HG02763 (cell line): ENCODE measurements at regions not wholly inside any gene's neighbourhood (a gene's known extent, or its start where the extent isn't known, plus 50 kb on each side); places are given as distances from the start of the nearest gene placed in this dataset.

ENCODE experiments used
- ATAC-seq: cut with Tn5 transposase; IDR thresholded peaks from one replicate; pipeline ENCODE4 v1.9.1; 2021; ENCODE audit warnings: mild to moderate bottlenecking, moderate library complexity; ENCODE audit not compliant: unreplicated experiment

DNA sequence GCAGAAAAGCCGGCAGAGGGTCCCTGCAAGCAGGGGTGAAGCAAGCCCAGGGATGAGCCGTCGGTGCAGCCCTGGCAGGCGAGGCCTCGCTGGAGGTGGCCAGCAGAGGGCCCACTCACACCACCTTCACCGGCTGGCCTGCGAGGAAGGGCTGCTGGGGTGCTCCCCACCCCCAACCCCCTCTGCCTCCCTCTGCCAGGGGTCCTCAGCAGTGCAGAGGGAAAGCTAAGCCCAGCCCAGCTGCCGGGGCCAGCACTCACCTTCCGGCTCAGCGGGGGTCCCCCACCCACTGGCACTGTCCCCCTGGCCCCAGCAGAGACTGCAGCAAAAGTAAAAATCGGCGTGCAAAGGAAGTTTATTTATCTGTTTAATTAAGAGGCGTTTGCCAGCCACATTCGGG lies 113.4 kb downstream of the ENGASE start:
- no peak for ATAC-seq

DNA sequence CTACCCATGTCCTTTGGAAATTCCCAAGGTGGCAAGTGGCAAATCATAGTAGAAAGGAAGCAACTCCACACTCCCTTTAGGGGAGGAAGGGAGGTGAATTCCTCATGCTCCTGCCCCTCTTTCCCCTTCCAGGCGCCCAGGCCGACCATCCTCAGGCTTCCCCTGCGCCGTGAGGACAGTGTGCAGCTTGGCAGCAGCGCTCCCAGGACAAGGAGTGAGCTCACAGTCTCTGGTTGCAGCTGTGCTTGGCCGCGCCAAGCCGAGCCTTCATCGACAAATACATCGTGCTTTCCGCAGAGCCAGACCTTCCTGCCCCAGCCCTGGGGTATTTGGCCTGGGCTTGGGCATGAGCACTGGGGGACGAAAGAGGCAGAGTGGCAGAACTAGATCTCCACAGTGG lies 112.6 kb downstream of the ENGASE start:
- ATAC-seq, result no peak

DNA sequence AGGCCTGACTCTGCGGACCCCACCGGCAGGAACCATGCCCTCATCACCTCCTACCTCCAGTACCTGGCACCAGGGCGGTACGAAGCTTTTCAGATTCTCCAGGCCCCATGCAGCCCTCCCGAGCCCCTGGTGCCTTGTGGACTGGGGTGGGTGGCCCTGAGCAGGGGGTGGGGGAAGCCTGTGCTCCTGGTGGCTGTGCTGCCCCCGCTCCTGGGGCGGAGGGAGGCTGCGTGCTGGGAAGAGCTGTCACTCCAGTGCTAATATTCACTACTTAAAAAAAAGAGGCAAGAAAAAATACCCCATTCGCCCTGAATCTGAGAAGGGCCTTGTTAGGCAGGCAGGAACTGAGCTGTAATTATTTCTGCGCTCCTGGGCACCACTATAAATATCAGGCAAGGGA lies 111.8 kb downstream of the ENGASE start:
- no peak for ATAC-seq

- ATAC-seq, result no peak
Observed at GRCh38 chr17:79185671-79186070, 111.0 kb downstream of the ENGASE start.

GRCh38 chr17:79184219-79184618 lies 109.6 kb downstream of the ENGASE start:
- no peak for ATAC-seq

- no peak for ATAC-seq
Observed at GRCh38 chr17:79183293-79184158, 108.9 kb downstream of the ENGASE start.

DNA sequence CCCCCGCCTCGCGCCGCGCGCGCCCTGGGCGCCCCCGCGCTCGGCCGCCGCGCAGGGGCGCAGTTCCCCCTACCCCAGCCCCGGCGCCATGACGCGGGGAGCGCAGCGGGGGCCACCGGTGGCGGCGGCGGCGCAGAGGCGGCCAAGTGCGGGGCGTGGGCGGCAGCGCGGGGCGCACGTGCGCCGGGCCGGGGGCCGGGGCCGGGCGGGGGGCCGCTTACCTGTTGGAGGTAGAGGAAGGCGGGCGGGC lies 108.3 kb downstream of the ENGASE start:
- ATAC-seq, result no peak

DNA sequence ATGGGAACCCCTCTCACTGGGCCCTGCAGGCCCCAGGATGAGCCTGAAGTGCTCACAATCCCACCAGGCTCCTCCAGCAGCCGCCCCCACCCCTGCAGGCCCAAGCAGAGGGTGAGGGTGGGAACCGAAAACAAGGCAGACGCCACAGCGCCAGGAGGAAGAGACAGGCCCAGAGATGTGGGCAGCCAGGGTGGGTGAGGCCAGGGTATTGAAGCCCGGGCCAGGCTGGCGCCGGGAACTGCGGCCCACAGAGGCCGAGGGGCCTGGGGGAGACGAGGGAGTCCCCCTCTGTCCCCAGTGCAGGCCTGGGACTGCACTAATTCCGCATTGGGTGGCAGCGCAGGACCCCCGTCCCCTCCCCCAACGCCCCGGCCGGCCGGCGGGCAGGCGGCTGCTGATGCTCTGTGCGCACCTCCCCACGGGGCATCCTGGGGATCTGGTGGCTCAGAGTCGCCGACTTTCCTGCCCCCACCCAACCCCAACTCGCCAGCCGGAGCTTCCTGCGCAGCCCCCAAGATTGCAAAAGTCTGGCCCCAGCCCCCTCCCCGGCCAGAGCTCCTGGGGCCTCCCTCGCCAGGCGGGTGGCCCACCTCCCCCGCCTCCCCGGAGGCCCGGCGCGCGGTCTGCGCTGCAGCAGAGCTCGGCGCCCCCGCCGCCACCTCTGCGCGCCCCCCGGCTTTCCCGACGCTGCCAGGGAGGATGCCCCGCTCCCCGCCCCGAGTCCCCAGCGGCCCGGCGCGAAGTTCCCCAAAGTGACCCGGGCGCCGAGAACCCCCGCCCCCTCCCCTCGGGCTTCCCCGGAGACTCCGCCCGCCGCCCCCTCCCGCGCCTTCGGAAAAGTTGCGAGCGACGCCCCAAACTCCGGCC lies 107.8 kb downstream of the ENGASE start:
- ATAC-seq, result no peak

GRCh38 chr17:79180358-79181005 lies 105.9 kb downstream of the ENGASE start:
- ATAC-seq, result no peak

- ATAC-seq, result no peak
Observed at GRCh38 chr17:79179334-79179733, 104.7 kb downstream of the ENGASE start.

GRCh38 chr17:79177877-79178276 lies 103.3 kb downstream of the ENGASE start:
- ATAC-seq, result no peak

DNA sequence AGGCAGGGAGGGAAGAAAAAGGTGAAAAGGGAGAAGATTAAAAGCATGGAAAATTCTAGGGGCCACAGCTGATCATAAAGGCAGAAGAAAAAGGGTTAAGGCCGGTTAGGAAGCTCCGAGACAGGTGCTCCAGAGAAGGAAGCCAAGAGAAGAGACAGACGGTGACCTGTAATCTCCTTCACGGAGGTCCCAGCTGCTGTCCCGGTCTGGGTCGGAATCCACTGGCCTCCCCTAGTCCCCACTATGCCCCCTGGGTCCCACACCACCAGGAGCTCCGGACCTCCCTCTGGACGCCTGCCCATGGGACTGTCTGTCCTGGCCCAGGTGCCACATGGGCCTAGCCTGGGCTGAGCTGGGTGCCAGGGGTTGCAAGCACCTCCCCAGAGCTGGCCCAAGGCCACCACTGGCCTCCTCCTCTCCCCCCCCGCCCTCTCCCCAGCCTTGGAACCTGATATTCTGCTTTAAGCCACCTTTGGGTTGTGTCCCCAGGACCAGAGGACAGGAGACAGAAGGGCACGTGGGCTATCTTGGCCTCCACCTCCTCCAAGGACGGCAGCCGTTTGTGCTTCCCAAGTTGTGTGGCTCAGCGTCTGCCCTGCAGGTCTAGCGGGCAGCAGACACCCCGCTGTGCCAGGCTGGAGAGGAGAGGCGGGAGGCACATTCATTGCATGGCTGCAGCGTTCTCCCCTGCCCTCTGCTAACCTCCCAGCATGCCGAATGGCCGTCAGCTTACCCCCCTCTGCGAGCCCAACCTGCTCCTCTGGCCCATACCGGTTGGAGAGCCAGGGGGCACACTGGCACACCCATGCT lies 102.4 kb downstream of the ENGASE start:
- no peak for ATAC-seq

DNA sequence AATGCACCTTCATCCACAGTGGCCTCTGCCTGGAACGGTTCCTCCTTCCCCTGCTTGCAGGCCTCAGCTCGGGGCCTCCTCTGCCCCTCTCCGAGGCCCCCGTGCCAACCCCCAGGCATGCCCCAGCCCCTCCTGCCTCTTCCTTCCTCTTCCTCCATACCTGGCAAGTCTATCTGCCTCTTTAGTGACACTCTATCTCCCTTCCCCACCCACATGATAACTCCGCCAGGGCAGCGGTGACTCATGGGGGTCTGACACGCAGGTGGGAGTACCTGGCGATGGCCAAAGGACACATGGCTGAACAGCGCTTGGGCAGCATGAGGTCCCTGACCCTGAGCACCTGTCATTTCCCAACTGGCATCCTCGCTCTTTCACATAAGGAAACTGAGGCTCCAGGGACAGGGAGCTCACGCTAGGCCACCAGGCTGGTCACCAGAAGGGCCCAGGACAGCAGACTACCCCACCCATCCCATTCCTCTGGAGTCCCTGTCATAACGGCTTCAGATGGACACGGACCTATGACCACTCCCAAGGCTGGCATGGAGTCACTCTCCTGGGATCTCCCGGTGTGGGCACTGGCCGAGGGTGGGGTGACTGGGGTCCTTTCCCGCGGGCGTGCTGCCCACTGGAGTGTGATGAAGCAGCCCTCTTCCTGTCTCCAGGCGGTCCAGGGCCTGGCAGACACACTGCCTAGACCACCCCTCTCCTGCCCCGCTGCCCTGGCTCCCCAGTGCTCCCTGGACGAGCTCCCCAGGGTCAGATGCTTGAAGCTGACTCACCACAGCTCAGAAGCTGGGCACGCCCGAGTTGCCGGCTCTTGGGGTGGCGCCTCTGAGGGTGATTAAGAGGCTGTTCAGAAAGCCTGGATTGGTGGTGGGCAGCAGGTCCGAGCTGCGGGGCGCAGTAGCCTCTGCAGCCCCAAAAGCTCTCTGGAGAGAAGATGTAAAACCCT lies 100.6 kb downstream of the ENGASE start:
- ATAC-seq, result no peak

- ATAC-seq, result no peak
Observed at GRCh38 chr17:79174193-79174765, 99.7 kb downstream of the ENGASE start.

GRCh38 chr17:79171188-79171587 lies 96.6 kb downstream of the ENGASE start:
- ATAC-seq, result no peak

GRCh38 chr17:79169861-79170260 lies 95.2 kb downstream of the ENGASE start:
- ATAC-seq, result no peak

DNA sequence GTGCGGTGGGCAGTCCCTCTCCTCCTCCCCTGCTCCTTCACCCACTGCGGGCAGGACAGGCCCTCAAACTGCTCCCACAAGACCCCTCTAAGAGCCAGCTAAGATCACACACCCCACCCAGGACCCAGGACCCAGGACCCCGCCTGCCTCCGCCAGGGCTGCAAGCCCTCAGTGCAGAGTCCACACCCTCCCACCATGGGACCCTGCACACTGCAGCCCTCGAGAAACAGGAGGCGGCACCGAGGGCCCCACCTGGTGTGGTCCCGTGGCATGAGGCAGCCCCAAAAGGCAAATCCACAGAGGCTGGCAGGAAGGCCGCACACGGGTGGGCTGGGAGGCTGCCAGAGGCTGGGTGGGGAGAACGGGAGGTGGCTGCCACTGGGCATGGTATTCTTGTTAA lies 94.7 kb downstream of the ENGASE start:
- ATAC-seq, result no peak

DNA sequence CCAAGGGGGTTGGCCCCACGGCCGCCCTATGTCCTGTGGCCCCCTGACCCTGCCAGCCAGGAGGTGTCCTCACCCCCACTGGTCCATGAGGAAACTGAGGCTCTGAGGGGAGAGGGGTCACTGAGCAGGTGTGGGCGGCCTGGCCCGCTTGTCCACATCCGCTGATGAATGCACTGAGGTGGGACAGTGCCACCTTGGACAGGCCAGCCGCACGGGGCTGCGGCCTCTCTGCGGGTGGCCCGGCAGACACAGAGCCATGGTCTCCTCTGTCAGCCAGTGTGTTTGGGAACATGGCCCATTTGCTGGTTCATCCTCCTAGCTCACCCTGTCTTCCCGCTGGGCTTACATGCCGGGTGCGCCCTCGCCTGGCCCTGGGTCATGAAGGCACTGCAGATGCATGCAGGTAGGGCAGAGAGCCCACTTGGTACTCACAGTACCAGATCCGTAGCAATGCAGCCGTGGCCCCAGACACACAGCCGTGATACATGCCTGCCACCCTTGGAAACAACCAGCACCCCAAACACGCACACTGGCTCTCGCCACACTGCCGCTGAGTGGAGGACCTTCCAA lies 93.9 kb downstream of the ENGASE start:
- ATAC-seq, result no peak

DNA sequence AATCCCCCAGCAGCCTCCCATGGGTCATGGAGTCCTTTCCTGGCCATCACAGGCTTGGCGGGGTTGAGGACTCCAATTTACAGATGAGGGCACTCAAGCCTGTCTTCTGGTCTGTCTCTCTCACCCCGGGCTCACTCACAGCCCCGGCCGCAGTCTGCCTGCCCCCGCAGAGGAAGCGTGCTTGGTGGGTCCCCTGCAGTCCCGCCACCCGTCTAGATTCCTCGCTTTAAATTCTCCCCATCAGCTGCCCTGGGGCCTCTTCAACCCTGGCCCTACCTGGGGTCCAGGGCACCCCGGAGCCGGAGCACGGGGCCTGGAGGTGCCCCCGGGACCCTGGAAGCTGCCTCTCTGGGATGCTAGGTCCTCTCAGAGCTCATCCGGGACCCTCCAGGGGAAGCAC lies 92.9 kb downstream of the ENGASE start:
- ATAC-seq, result no peak
